GM19351 (cell line): ENCODE measurements at regions not wholly inside any gene's neighbourhood (a gene's known extent, or its start where the extent isn't known, plus 50 kb on each side); places are given as distances from the start of the nearest gene placed in this dataset.
"Not testable (repeated sequence)": the region's sequence is repeated elsewhere in the genome, so short reads cannot be mapped to it uniquely, and the experiment has no call there.

ENCODE experiments used
- ATAC-seq: cut with Tn5 transposase; IDR thresholded peaks from one replicate; pipeline ENCODE4 v1.9.1; 2021; ENCODE audit warnings: mild to moderate bottlenecking, moderate library complexity; ENCODE audit not compliant: unreplicated experiment

GRCh38 chr21:35552483-35552882, 503.4 kb upstream of the RUNX1 start:
- ATAC-seq, result not testable (repeated sequence)

DNA sequence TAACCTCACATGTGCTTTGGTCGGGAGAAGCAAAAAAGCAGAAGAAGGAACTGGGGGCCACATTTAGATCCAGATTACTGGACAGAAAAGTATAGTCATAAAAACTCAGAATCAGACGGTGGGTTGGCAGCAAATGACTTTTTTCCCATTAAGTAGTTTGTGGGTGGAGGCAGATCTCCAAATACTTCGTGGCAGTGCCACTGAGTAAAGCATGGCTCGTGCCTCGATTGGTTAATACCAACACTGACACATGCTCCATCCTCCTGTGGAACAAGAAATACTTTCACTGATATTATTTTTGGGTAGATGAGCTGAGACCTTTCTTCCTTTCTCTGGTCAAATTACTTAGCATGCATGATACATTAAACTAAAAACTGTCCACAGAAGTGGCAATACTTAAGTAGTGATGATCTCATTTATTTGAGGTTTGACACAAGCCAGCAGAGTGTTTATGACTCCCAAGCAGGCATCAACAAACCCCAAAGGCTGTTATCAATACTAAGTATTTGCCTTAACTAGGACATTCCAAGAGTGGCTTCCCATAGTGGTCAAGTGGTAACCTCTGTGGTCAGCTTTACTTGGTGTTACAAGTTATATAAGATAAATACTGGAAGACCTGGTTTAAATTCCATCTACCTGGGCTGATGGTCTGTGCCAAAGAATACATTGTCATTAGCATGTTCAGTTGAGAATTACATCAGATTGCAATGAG, 500.0 kb upstream of the RUNX1 start:
- ATAC-seq, result no peak

DNA sequence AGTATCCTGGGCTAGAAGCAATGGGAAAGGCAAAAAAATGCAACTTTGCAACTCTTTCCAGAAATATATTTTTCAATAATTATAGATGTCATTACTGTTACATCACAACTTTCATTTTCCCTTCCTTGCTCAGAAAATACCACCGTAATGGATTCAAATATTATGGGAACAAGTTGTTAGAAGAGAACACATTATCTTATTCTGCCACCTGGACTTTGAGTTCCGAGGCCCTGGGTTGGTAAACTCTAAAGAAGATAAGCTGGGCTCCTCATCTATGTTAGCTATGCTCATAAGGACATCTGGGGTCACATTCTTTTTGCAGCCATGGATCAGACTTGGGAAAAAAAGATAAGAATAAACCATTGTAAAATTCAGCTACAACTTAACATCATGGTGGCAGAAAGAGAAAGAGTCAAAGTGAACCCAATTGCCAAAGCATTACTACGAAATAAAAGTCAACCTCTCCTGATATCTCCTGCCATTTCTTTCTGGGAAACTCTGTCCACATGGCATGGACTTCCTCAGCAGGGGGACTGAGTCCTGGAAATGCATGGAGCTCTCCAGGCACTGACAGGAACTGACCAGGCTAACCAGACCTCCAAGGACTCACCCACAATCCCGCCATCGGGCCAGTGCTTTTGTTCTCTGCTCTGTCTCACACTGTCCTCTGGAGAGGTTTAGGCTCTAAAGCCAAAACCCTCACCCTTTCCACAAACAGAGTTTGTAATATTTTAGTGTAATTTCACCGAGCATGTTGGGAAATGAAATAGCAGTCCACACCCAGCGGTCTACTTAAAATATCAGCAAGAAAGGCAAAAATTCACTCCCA, 499.1 kb upstream of the RUNX1 start:
- ATAC-seq, result no peak

DNA sequence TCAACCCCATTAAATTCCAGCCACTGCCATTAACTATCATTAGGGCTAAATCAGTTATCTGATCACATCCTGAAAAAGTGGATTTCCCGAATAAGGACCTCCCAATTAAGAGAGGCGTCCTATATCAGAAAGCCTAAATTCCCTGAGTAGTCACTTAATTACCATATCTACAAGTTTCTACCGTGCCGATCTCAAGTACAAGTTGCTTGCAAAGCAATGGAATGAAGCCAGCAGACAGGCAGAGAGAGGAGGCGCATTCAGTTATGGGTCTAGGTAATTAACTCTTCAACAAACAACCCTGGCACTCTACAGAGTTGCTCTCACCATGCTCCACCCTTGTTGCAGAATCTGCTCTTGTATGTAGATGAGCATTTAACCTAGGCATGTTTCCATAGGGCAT, 494.6 kb upstream of the RUNX1 start:
- no peak for ATAC-seq

DNA sequence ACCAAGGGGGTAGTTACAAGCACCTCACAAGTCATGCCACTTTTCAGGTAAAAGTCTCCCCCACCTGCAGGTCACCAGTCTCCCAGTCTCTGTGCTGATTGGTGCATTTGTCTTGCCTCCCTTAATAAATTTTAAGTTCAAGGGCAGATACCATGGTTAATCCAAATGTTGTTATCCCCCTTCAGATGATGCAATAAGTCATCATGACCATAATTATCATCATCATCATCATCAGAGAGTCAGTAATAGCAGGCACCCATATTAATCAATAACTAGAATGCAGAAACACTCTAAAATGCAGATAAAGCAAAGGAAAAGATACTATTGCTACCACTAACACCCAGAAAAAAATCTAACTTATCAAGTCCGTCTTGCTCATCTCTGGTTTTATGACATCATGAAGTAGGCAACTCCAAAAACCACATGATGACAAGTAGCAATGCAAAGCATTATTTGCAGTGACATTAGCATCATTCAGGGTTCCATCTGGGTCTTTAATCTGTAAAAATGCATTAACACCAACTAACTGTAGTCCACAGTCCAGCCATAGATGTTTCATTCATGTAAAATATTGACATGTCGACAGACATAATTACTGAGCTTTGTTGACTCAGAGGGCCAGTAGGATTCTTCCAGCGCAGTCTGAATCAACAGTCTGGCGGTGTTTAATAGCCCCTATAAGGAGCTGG, 492.0 kb upstream of the RUNX1 start:
- no peak for ATAC-seq

DNA sequence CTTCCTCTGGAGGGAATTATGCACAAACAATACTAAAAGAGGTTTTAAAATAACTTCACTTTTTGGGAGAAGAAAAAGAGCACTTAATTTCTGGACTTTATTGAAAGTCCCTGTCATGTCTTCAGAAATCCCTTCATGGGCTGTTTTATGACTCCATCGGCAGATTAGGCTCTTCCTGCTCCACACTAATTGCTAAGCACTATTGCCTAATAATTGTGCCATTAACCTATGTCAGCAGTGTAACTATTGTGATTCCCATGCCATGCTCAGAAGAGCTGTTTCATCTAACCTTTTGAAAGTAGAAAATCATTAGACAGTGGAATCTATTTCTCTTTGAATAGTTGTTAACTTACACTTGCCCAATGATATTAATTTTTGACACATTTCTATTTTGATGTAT, 489.3 kb upstream of the RUNX1 start:
- ATAC-seq, result no peak

GRCh38 chr21:35537604-35538003, 488.5 kb upstream of the RUNX1 start:
- ATAC-seq, result no peak

DNA sequence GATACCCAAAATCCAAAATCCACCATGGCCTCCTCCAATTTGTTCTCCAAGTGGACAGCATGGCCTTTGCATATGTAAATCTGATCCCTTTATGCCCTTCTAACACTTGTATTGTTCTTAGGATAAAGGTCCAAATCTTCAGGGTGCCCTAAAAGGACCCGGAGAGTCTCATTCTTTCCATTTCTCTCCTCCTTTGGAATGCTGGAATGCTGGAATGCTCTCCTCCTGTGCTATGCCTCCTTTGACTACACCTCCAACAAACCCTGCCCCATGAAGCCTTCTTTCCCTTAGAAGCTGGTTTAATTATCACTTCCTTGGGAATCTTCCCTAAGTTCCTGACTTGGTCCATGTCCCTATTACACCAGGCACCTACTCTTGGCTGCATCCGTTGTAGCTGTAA, 484.8 kb upstream of the RUNX1 start:
- no peak for ATAC-seq

DNA sequence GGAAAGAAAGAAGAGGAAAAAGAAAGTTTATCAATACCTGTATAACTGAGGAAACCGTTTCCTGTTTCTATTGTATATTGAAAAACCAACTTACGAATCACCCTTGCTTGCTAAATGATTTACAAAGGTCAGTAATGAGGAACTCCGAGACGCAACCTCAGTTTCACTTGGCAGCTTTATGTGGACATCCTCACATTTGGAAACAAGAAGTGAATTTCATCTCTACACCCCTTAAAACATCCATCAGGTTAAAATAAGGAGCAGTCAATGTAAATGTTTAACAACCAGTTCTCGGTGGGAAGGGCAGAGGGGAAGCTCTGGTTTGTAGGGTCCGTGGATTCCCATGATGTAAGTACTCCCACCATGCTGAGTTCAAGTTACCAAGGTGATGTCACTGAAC, 481.7 kb upstream of the RUNX1 start:
- ATAC-seq, result no peak

- no peak for ATAC-seq
Observed at GRCh38 chr21:35529171-35529863, 480.2 kb upstream of the RUNX1 start.

DNA sequence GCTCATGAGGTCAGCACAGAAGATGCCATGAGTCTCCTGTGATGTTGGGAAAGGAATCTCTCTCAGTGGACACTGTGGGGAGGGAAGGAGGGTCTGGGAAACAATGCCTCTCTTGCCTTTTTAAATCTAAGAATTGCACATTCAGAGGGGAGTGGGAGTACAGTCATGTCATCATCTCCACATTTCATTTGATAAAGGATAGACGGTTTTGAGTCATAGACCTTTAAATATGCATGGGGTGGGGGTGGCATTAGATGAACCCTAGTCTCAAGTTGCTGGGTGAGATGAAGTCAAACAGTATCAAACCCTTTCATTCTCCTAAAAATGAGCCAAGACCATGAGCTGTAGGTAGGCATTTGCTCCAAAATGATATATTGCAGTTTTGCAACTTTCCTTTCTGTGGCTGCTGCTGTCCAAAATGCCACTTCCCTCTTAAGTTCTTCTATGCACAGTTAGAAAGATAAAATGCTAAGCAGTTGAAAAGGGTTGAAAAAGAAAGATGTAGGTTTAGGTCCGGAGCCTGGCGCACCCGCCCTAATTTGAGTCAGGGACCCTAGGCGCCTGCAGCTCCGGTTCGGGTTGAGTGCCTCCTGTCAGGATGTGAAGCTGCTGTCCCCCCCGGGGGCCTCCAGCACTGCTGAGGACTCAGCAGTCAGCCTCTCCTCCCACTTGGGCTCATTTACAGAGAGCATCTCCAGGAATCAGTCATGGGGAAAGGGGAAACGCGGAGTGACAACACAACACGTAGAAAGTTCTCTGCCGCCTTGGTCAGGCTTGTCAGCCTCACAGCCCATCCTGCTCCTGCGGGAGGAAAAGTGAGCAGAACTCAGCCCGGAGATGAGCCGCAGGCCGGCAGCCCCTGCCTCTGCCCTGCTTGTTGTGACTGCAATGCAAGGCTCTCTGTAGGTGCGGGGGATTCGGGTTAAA, 479.3 kb upstream of the RUNX1 start:
- ATAC-seq, result no peak

DNA sequence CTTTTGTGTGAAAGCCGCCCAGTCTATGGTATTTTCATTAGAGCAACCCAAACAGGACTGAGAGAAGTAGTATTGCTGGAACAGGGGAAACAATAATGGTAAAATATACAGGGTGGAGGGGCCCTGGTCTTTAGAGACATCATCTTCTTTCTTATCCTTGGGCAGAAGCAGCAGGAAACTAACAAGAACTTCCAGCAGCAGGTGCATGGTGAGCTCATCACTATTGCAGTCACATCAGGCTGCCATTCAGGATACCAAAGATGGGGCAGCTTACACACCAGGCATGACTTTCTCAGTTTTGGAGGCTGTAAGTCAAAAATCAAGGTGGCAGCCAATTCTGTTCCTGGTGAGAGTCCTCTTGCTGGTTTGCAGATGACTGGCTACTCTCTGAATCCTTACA, 478.3 kb upstream of the RUNX1 start:
- ATAC-seq, result no peak

DNA sequence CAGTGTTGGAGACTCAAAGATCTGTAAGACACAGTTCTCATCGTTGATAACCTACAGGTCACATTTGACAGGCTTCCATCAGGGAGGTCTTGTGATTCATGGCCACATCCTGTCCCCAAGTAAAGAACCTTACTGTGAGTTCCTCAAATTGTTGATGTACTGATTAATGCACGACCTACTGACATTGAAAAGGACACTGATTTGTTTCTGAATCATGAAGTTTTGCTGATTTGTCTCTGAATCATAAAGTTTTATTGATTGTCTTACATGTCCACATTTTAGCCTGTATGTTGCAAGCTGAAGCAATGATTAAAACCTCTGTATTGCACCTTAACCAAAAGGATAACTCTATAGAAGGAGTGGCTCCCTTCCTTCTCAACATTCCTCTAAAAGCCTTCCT, 476.3 kb upstream of the RUNX1 start:
- no peak for ATAC-seq

DNA sequence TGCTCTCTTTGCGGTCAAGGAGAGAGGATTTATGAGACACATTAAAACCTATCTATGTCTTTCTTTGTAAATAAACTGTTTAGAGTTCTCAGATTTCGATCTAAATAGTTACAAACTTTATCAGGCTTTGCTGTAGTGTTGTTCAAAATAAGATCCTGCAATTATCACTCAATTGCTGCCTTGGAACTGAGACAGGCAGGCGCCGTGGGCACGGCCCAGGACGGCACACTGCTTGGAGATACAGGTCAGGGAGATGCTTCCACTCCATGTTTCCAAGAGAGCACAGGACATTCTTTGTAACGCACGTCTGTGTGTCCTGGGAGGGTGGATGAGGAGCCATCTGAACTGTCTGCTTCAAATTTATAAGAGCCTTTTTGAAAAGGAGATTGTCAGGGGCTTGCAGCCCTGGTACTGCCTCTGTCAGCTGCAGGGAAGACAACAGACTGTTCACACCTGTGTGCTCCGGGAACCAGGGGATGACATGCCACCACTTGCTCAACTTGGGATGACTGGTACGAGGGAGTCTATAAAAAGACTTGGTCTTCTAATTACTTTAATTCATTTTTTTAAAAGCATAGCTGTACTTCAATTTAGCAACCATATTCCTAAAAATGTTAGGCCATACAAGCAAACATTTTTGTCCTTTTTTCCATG, 472.9 kb upstream of the RUNX1 start:
- no peak for ATAC-seq

DNA sequence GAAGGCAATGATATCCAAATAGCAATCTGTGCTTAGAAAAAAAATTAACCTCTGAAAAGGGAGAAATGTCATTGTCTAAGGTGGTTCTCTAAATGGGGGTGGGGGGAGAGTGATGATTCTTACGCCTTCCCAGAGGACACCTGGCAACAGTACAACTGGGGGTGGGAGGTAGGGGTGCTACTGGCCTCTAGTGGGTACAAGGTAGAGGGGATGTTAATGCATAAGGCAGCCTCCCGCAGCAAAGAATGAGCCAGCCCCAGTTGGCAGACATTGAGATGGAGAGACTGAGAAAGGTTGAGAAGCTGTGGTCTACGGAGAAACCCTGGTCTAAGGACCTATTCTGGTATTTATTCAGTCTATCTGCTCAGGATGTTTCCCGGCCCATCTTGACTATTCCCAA, 472.2 kb upstream of the RUNX1 start:
- ATAC-seq, result no peak

GRCh38 chr21:35520856-35521255, 471.8 kb upstream of the RUNX1 start:
- ATAC-seq, result no peak

GRCh38 chr21:35520302-35520701, 471.2 kb upstream of the RUNX1 start:
- ATAC-seq, result no peak

DNA sequence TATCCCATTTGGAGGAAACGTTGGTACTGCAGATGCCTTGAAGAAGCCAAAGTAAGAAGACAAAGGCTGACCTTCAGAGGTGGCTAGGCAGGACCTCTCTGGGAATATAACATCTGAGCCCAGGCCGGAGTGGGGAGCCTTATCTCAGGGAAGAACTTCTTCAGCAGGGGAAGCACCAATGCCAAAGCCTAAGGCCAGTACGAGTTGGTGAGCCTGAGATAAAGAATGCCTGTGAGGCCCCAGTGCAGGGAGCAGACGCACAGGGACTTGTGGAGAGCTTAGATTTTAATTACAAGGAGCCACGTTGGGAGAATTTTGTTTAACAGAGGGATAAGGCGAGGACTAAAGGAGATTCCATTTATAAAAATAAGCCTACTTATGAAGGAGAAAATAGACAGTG, 468.8 kb upstream of the RUNX1 start:
- no peak for ATAC-seq

DNA sequence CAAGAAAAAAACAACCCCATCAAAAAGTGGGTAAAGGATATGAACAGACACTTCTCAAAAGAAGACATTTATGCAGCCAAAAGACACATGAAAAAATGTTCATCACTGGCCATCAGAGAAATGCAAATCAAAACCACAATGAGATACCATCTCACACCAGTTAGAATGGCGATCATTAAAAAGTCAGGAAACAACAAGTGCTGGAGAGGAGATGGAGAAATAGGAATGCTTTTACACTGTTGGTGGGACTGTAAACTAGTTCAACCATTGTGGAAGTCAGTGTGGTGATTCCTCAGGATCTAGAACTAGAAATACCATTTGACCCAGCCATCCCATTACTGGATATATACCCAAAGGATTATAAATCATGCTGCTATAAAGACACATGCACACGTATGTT, 467.2 kb upstream of the RUNX1 start:
- ATAC-seq, result not testable (repeated sequence)

DNA sequence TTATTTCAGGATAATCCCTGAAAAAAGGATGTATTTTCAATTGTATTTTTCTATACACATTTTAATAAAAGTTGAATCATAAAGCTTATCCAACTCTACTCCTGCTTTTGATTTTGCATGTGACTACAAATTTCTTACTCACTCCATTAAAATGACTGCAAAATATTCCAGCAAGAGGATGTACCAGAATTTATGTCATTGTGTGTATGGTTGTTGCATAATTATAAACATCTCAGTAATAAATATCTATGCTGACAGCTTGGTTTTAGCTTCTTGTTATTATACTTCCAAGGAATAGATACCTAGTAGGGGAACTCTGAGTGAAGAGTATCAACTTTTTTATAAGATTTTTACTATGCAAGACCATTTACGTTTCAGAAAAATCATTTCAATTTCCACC, 463.2 kb upstream of the RUNX1 start:
- no peak for ATAC-seq
